PFSK-1 (cell line): ENCODE measurements at regions not wholly inside any gene's neighbourhood (a gene's known extent, or its start where the extent isn't known, plus 50 kb on each side); places are given as distances from the start of the nearest gene placed in this dataset.

ENCODE experiments used
- FOXP2 ChIP-seq: optimal IDR thresholded peaks from 2 replicates; pipeline ENCODE3; 2011; ENCODE audit warnings: borderline replicate concordance, control low read depth, inconsistent platforms; ENCODE audit not compliant: insufficient read depth; ENCODE audit errors: extremely low read length, extremely low read depth
- POLR2AphosphoS5 ChIP-seq: IDR thresholded peaks from 2 replicates; pipeline ENCODE4 v1.6.1; 2012; ENCODE audit warnings: low read depth, mild to moderate bottlenecking, control low read depth, low read length, moderate library complexity
- REST ChIP-seq, 2 experiments: IDR thresholded peaks; 2 replicates each; pipeline versions ENCODE4 v1.6.1 to v1.8.0; 2011 to 2012; ENCODE audit warnings: low read depth in 2 of 2, low read length in 2 of 2, control low read depth in 1 of 2, inconsistent platforms in 1 of 2, mild to moderate bottlenecking in 1 of 2, moderate library complexity in 1 of 2; ENCODE audit not compliant: insufficient read depth in 1 of 2
- SIN3A ChIP-seq: IDR thresholded peaks from 2 replicates; pipeline ENCODE4 v1.6.1; 2012; ENCODE audit warnings: mild to moderate bottlenecking, low read length, moderate library complexity, borderline replicate concordance; ENCODE audit not compliant: insufficient read depth
- TAF1 ChIP-seq: IDR thresholded peaks from 2 replicates; pipeline ENCODE4 v1.6.1; 2012; ENCODE audit warnings: low read length, control low read depth, borderline replicate concordance; ENCODE audit not compliant: insufficient read depth

GRCh38 chr5:89059274-89059673 is 176.3 kb upstream of the MEF2C start:
- no peak for TF ChIP-seq TAF1
- no peak for TF ChIP-seq POLR2AphosphoS5
- no peak for TF ChIP-seq REST (IDR thresholded peaks at IDR 0.05; ENCODE audit: insufficient read depth in 1 of 2, low read depth in 2 of 2, low read length in 2 of 2)
- TF ChIP-seq FOXP2: no peak
- no peak for TF ChIP-seq SIN3A

GRCh38 chr5:89055695-89056085 is 172.7 kb upstream of the MEF2C start:
- no peak for TF ChIP-seq FOXP2
- TF ChIP-seq TAF1: no peak
- no peak for TF ChIP-seq SIN3A

GRCh38 chr5:89055015-89055694 is 172.2 kb upstream of the MEF2C start:
- TF ChIP-seq POLR2AphosphoS5 (no peak), SIN3A (no peak)

GRCh38 chr5:89053547-89053946 is 170.6 kb upstream of the MEF2C start:
- TF ChIP-seq POLR2AphosphoS5: no peak

GRCh38 chr5:89047571-89047970 is 164.6 kb upstream of the MEF2C start:
- TF ChIP-seq FOXP2 (no peak), SIN3A (no peak), POLR2AphosphoS5 (no peak), TAF1 (no peak), REST (IDR thresholded peaks at IDR 0.05; ENCODE audit: insufficient read depth in 1 of 2, low read depth in 2 of 2, low read length in 2 of 2) (no peak)

- TF ChIP-seq POLR2AphosphoS5 (no peak), SIN3A (no peak), TAF1 (no peak), REST (IDR thresholded peaks at IDR 0.05; ENCODE audit: insufficient read depth in 1 of 2, low read depth in 2 of 2, low read length in 2 of 2) (no peak), FOXP2 (no peak)
Measured at GRCh38 chr5:89045216-89045615, 162.2 kb upstream of the MEF2C start.
